ENCODE measurements at regions not wholly inside any gene's neighbourhood (a gene's known extent, or its start where the extent isn't known, plus 50 kb on each side); places are given as distances from the start of the nearest gene placed in this dataset.

GRCh38 chr7:4550117-4550516 lies 132.0 kb upstream of the FOXK1 start:
- DNase-seq (ENCODE audit: low read depth in 1 of 2, low spot score in 1 of 2) = no peak
- Histone ChIP-seq H3K27me3 (ENCODE audit: insufficient read depth, poor library complexity, severe bottlenecking) (no peaks in the 10 kb centered on the region), H3K4me3 (replicated peaks; ENCODE audit: insufficient read depth, low read length) (no peak overlapping the region), H3K27ac (replicated peaks) (no peak overlapping the region)
- TF ChIP-seq CTCF (IDR thresholded peaks at IDR 0.05; ENCODE audit: insufficient read depth, low read length) = no peak
- TF ChIP-seq POLR2AphosphoS5 (IDR thresholded peaks at IDR 0.05; ENCODE audit: low read depth) = no peak
- TF ChIP-seq REST (IDR thresholded peaks at IDR 0.05; ENCODE audit: insufficient replicate concordance, low read depth) = no peak
- TF ChIP-seq SPI1 (IDR thresholded peaks at IDR 0.05; ENCODE audit: borderline replicate concordance, low read depth) = no peak
- TF ChIP-seq GABPA (IDR thresholded peaks at IDR 0.05; ENCODE audit: low read depth) = no peak

- no peak overlapping the region for H3K4me3 ChIP-seq (replicated peaks; ENCODE audit: insufficient read depth, low read length)
- DNase-seq (ENCODE audit: low read depth in 1 of 2, low spot score in 1 of 2) = no peak
- TF ChIP-seq SPI1 (IDR thresholded peaks at IDR 0.05; ENCODE audit: borderline replicate concordance, low read depth) (no peak), REST (IDR thresholded peaks at IDR 0.05; ENCODE audit: insufficient replicate concordance, low read depth) (no peak), CTCF (IDR thresholded peaks at IDR 0.05; ENCODE audit: insufficient read depth, low read length) (no peak)
- no peak overlapping the region for H3K27ac ChIP-seq (replicated peaks)
- no peaks in the 10 kb centered on the region for H3K27me3 ChIP-seq (ENCODE audit: insufficient read depth, poor library complexity, severe bottlenecking)
These were observed 129.1 kb upstream of the FOXK1 start for GRCh38 chr7:4552985-4553384.

GRCh38 chr7:4556868-4557793 lies 125.0 kb upstream of the FOXK1 start:
- no peak for TF ChIP-seq GABPA (IDR thresholded peaks at IDR 0.05; ENCODE audit: low read depth)
- no peak for TF ChIP-seq CTCF (IDR thresholded peaks at IDR 0.05; ENCODE audit: insufficient read depth, low read length)
- TF ChIP-seq POLR2AphosphoS5 (IDR thresholded peaks at IDR 0.05; ENCODE audit: low read depth) = no peak

More at GRCh38 chr7:4556868-4557793, 125.0 kb upstream of the FOXK1 start:
- no peak overlapping the region for H3K27ac ChIP-seq (replicated peaks)
- no peak overlapping the region for H3K4me3 ChIP-seq (replicated peaks; ENCODE audit: insufficient read depth, low read length)
- DNase-seq (ENCODE audit: low read depth in 1 of 2, low spot score in 1 of 2) = no peak
- H3K27me3 ChIP-seq (ENCODE audit: insufficient read depth, poor library complexity, severe bottlenecking) = no peaks in the 10 kb centered on the region
